H1 (cell line): ENCODE measurements at regions not wholly inside any gene's neighbourhood (a gene's known extent, or its start where the extent isn't known, plus 50 kb on each side); places are given as distances from the start of the nearest gene placed in this dataset.

Source experiments
- CTCF ChIA-PET: fragments of 300-600 bp; sonication (Branson Sonifier 250); formaldehyde crosslinking; loops from one replicate; lab custom pipeline; 2021; ENCODE audit not compliant: partially characterized antibody; lab: Charles Lee
- POLR2A ChIA-PET: fragments of 300-600 bp; sonication (Branson Sonifier 250); formaldehyde crosslinking; loops from one replicate; lab custom pipeline; 2021; ENCODE audit warnings: inconsistent platforms; ENCODE audit not compliant: partially characterized antibody; lab: Charles Lee
- DNase-seq, 2 experiments: peaks; one replicate each; pipeline versions ENCODE4 v3.0.0 to v3.0.0-alpha.2; 2010 to 2022; ENCODE audit warnings: low spot score in 2 of 2, low read depth in 1 of 2, mixed read lengths in 1 of 2
- FAIRE-seq: peaks from 2 replicates; lab custom pipeline; 2011; peaks lifted over from hg19 to GRCh38; lab: Jason Lieb, UNC
- H2AFZ ChIP-seq: 2 replicates; pipeline ENCODE4 v1.8.1; 2012; ENCODE audit warnings: low read length, inconsistent platforms
- H2AK5ac ChIP-seq: 2 replicates; pipeline ENCODE4 v1.6.1; 2013; ENCODE audit warnings: low read depth, low read length
- H2BK120ac ChIP-seq: replicated peaks from 2 replicates; pipeline ENCODE3; 2013; ENCODE audit warnings: low read depth, low read length, inconsistent platforms
- H2BK12ac ChIP-seq: 2 replicates; pipeline ENCODE4 v1.6.1; 2013; ENCODE audit warnings: low read depth, low read length
- H2BK15ac ChIP-seq: 2 replicates; pipeline ENCODE4 v1.6.1; 2013; ENCODE audit warnings: low read length
- H2BK20ac ChIP-seq: 2 replicates; pipeline ENCODE4 v1.6.1; 2013; ENCODE audit warnings: low read length
- H2BK5ac ChIP-seq: 2 replicates; pipeline ENCODE4 v1.6.1; 2013; ENCODE audit warnings: low read depth, low read length
- H3K14ac ChIP-seq: 2 replicates; pipeline ENCODE4 v1.6.1; 2013; ENCODE audit warnings: inconsistent platforms; ENCODE audit not compliant: insufficient read length
- H3K18ac ChIP-seq: 2 replicates; pipeline ENCODE4 v1.6.1; 2013; ENCODE audit warnings: low read length; ENCODE audit errors: extremely low read depth
- H3K23ac ChIP-seq: 2 replicates; pipeline ENCODE4 v1.6.1; 2013; ENCODE audit warnings: inconsistent platforms; ENCODE audit not compliant: insufficient read length
- H3K23me2 ChIP-seq: 2 replicates; pipeline ENCODE4 v1.6.1; 2013; ENCODE audit warnings: low read depth, low read length
- H3K27ac ChIP-seq: 2 replicates; pipeline ENCODE4 v1.6.1; 2011; ENCODE audit warnings: low read depth, low read length, inconsistent platforms
- H3K27me3 ChIP-seq, 4 experiments: replicated peaks in 1 of 4; 1 replicate in 1 of 4; 2 replicates in 3 of 4; pipeline versions ENCODE4 v1.6.1 to v1.8.1; 2011 to 2013; ENCODE audit warnings: low read length in 3 of 4, mild to moderate bottlenecking in 3 of 4, inconsistent platforms in 2 of 4, mixed read lengths in 2 of 4, moderate library complexity in 1 of 4; ENCODE audit not compliant: control insufficient read depth in 3 of 4, insufficient read depth in 3 of 4; ENCODE audit errors: extremely low read depth in 1 of 4
- H3K36me3 ChIP-seq, 4 experiments: 2 replicates each; pipeline versions ENCODE4 v1.6.1 to v1.8.1; 2011 to 2013; ENCODE audit warnings: mild to moderate bottlenecking in 4 of 4, low read length in 3 of 4, moderate library complexity in 2 of 4, control low read depth in 1 of 4, inconsistent platforms in 1 of 4; ENCODE audit not compliant: insufficient read depth in 4 of 4, control insufficient read depth in 2 of 4
- H3K4ac ChIP-seq: replicated peaks from 2 replicates; pipeline ENCODE3; 2013; ENCODE audit warnings: low read length, low read depth, mixed read lengths, inconsistent platforms; ENCODE audit not compliant: insufficient read length
- H3K4me1 ChIP-seq, 4 experiments: replicated peaks in 1 of 4; 1 replicate in 1 of 4; 2 replicates in 3 of 4; pipeline versions ENCODE4 v1.6.1 to v1.8.1; 2011 to 2013; ENCODE audit warnings: low read length in 3 of 4, inconsistent platforms in 2 of 4, mixed read lengths in 1 of 4; ENCODE audit not compliant: insufficient read depth in 4 of 4, control insufficient read depth in 3 of 4
- H3K4me2 ChIP-seq, 2 experiments: 2 replicates each; pipeline versions ENCODE4 v1.6.1 to v1.8.1; 2011 to 2013; ENCODE audit warnings: low read depth in 2 of 2, low read length in 2 of 2, control low read depth in 1 of 2, inconsistent platforms in 1 of 2, mild to moderate bottlenecking in 1 of 2; ENCODE audit not compliant: insufficient read depth in 1 of 2
- H3K4me3 ChIP-seq, 4 experiments: fragments of 200-600, 300-600 bp in 1 of 4; sonication (generic), shearing (Covaris generic), sonication (Bioruptor Twin) in 1 of 4; 2 replicates each; pipeline versions ENCODE4 v1.5.1 to v1.8.1; 2011 to 2016; ENCODE audit warnings: low read length in 4 of 4, low read depth in 3 of 4, control low read depth in 2 of 4, inconsistent platforms in 2 of 4, mild to moderate bottlenecking in 2 of 4, mixed read lengths in 1 of 4, moderate library complexity in 1 of 4; ENCODE audit not compliant: insufficient read depth in 2 of 4; ENCODE audit errors: extremely low read depth in 1 of 4
- H3K56ac ChIP-seq: replicated peaks from 2 replicates; pipeline ENCODE3; 2013; ENCODE audit warnings: low read depth, mild to moderate bottlenecking, mixed read lengths, low read length, inconsistent platforms; ENCODE audit not compliant: insufficient read length
- H3K79me1 ChIP-seq: 2 replicates; pipeline ENCODE4 v1.6.1; 2013; ENCODE audit warnings: low read depth, low read length, control low read depth
- H3K79me2 ChIP-seq, 2 experiments: 2 replicates each; pipeline versions ENCODE4 v1.6.1 to v1.8.1; 2012 to 2013; ENCODE audit warnings: low read length in 2 of 2, mild to moderate bottlenecking in 2 of 2, inconsistent platforms in 1 of 2; ENCODE audit not compliant: insufficient read depth in 2 of 2, control insufficient read depth in 1 of 2
- H3K9ac ChIP-seq, 4 experiments: replicated peaks in 1 of 4; 1 replicate in 1 of 4; 2 replicates in 3 of 4; pipeline versions ENCODE4 v1.6.1 to v1.8.1; 2011 to 2013; ENCODE audit warnings: low read depth in 3 of 4, low read length in 3 of 4, control low read depth in 2 of 4, mild to moderate bottlenecking in 2 of 4, moderate library complexity in 2 of 4, inconsistent platforms in 1 of 4; ENCODE audit errors: extremely low read depth in 1 of 4
- H3K9me3 ChIP-seq, 2 experiments: 2 replicates each; pipeline versions ENCODE4 v1.6.1 to v1.8.1; 2012 to 2013; ENCODE audit warnings: mild to moderate bottlenecking in 2 of 2, moderate library complexity in 2 of 2, control low read depth in 1 of 2, inconsistent platforms in 1 of 2, low read depth in 1 of 2, low read length in 1 of 2, mixed read lengths in 1 of 2; ENCODE audit not compliant: insufficient read depth in 2 of 2
- H4K20me1 ChIP-seq, 2 experiments: replicated peaks in 1 of 2; 2 replicates each; pipeline versions ENCODE3 to v1.8.1; 2011 to 2013; ENCODE audit warnings: inconsistent platforms in 2 of 2, low read length in 2 of 2, mild to moderate bottlenecking in 1 of 2; ENCODE audit not compliant: insufficient read depth in 2 of 2, control insufficient read depth in 1 of 2
- H4K5ac ChIP-seq: 2 replicates; pipeline ENCODE4 v1.6.1; 2013; ENCODE audit warnings: low read length, low read depth, mixed read lengths, inconsistent platforms; ENCODE audit not compliant: insufficient read length
- H4K8ac ChIP-seq: 2 replicates; pipeline ENCODE4 v1.8.0; 2013; ENCODE audit warnings: mild to moderate bottlenecking, moderate library complexity, low read length, inconsistent platforms; ENCODE audit not compliant: insufficient read depth; ENCODE audit errors: extremely low read depth
- H4K91ac ChIP-seq: replicated peaks from 2 replicates; pipeline ENCODE3; 2013; ENCODE audit warnings: low read length, mixed read lengths, inconsistent platforms; ENCODE audit not compliant: insufficient read length
- CREB1 ChIP-seq: IDR thresholded peaks from 2 replicates; pipeline ENCODE4 v1.6.1; 2012; ENCODE audit warnings: inconsistent platforms
- MAFK ChIP-seq: IDR thresholded peaks from 2 replicates; pipeline ENCODE4 v1.6.1; 2012; ENCODE audit warnings: low read depth, mild to moderate bottlenecking, improper control_type of control experiment, low read length
- NRF1 ChIP-seq: IDR thresholded peaks from 2 replicates; pipeline ENCODE4 v1.6.1; 2011; ENCODE audit warnings: mild to moderate bottlenecking, low read depth, low read length, improper control_type of control experiment
- WGBS, 2 experiments: shearing (Covaris generic) in 1 of 2; methylation state at CpG; one replicate each; pipeline versions ENCODE4 v1.1.6 to v1.1.7; 2013 to 2015; ENCODE audit warnings: low lambda C conversion rate in 2 of 2, mixed read lengths in 2 of 2, inconsistent platforms in 1 of 2, low coverage in 1 of 2, missing lambda C conversion rate in 1 of 2; ENCODE audit not compliant: insufficient replicate concordance in 2 of 2, insufficient coverage in 1 of 2, insufficient read length in 1 of 2; ENCODE audit errors: extremely low coverage in 1 of 2, missing lambda C conversion rate in 1 of 2; 5-methylcytosine and 5-hydroxymethylcytosine counted together

DNA sequence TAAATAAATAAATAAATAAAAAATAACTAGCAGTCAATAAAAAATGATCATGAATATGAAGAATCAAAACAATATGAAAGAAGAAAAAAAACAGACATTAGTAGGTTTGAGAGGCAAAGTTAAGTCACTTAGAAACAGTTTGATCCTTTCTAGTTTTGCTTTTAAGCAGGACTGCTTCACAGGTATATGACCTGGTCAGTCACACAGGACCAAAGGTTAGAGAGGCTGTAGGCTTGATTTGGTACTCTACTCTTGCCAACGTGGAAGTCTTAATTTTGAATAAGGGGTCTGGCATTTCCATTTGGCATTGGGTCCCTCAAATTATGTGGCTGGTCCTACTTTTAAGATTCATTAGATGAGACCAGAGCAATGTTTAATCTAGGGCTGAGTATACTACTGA is 441.7 kb upstream of the NECTIN3 start:
- FAIRE-seq (no peak), DNase-seq (no peak)
- no peak overlapping the region for H4K91ac ChIP-seq
- H3K4me1 ChIP-seq: no peaks in the 10 kb centered on the region; a peak in 1 of 7 replicates
- no peak overlapping the region for H3K27ac ChIP-seq
- H3K36me3 ChIP-seq: no peaks in the 10 kb centered on the region; a peak in 1 of 8 replicates
- no peaks in the 10 kb centered on the region for H3K23me2 ChIP-seq
- ChIA-PET CTCF (no interaction called here), POLR2A (no interaction called here)
- no peak overlapping the region for H3K14ac ChIP-seq
- no peak overlapping the region for H4K5ac ChIP-seq
- no peak overlapping the region for H3K23ac ChIP-seq
- no peaks in the 10 kb centered on the region for H3K79me1 ChIP-seq
- no peak overlapping the region for H2AK5ac ChIP-seq
- no peak overlapping the region for H3K56ac ChIP-seq
- H3K4me2 ChIP-seq: no peak overlapping the region
- no peak overlapping the region for H2AFZ ChIP-seq
- no peak overlapping the region for H2BK12ac ChIP-seq
- H3K4me3 ChIP-seq: no peak overlapping the region
- H3K9me3 ChIP-seq: no peaks in the 10 kb centered on the region
- no peak overlapping the region for H2BK15ac ChIP-seq
- WGBS, 2 experiments: 93% methylated on average over 1 of the region's 1 CpG; no CpG with 5 or more reads in 1 of the 2 experiments
- H2BK20ac ChIP-seq: no peak overlapping the region
- H3K27me3 ChIP-seq: no peaks in the 10 kb centered on the region
- H3K4ac ChIP-seq: no peak overlapping the region
- no peak overlapping the region for H3K18ac ChIP-seq
- H2BK120ac ChIP-seq: no peak overlapping the region
- no peak overlapping the region for H2BK5ac ChIP-seq
- no peak overlapping the region for H4K8ac ChIP-seq
- H4K20me1 ChIP-seq: no peaks in the 10 kb centered on the region
- H3K79me2 ChIP-seq: no peaks in the 10 kb centered on the region
- no peak overlapping the region for H3K9ac ChIP-seq
- TF ChIP-seq NRF1 (no peak), CREB1 (no peak), MAFK (no peak)
